Neutrophil (primary cell): ENCODE measurements at regions not wholly inside any gene's neighbourhood (a gene's known extent, or its start where the extent isn't known, plus 50 kb on each side); places are given as distances from the start of the nearest gene placed in this dataset.
"Not testable (repeated sequence)": the region's sequence is repeated elsewhere in the genome, so short reads cannot be mapped to it uniquely, and the experiment has no call there.

ENCODE experiments used
- H3K27ac ChIP-seq: fragments of 200-600 bp; sonication (generic); 2 replicates; pipeline ENCODE4 v1.5.1; 2016; ENCODE audit warnings: mild to moderate bottlenecking, moderate library complexity
- H3K27me3 ChIP-seq: fragments of 200-600 bp; sonication (generic); 2 replicates; pipeline ENCODE4 v1.6.0; 2016; ENCODE audit warnings: mild to moderate bottlenecking
- H3K36me3 ChIP-seq: fragments of 200-600 bp; sonication (generic); 2 replicates; pipeline ENCODE4 v1.5.1; 2017
- H3K4me1 ChIP-seq, 2 experiments: fragments of 200-600 bp in 1 of 2; sonication (generic) in 1 of 2; 1 replicate in 1 of 2; 2 replicates in 1 of 2; pipeline versions ENCODE4 v1.5.1 to v1.6.1; 2013 to 2016; ENCODE audit warnings: low read depth in 1 of 2, low read length in 1 of 2, mild to moderate bottlenecking in 1 of 2, moderate library complexity in 1 of 2; ENCODE audit not compliant: control insufficient read depth in 1 of 2, insufficient read depth in 1 of 2
- H3K4me3 ChIP-seq, 2 experiments: fragments of 200-600 bp in 1 of 2; sonication (generic) in 1 of 2; 1 replicate in 1 of 2; 2 replicates in 1 of 2; pipeline ENCODE4 v1.5.1; 2013 to 2016; ENCODE audit warnings: low read depth in 1 of 2, low read length in 1 of 2, mild to moderate bottlenecking in 1 of 2, moderate library complexity in 1 of 2
- H3K9me3 ChIP-seq: fragments of 200-600 bp; sonication (generic); 2 replicates; pipeline ENCODE4 v1.5.1; 2016
- TF ChIP-seq, protein P1 (sequence below): fragments of 200-600 bp; sonication (generic); IDR thresholded peaks from 2 replicates; pipeline ENCODE4 v1.5.1; 2016; ENCODE audit warnings: antibody characterized with exemption

DNA sequence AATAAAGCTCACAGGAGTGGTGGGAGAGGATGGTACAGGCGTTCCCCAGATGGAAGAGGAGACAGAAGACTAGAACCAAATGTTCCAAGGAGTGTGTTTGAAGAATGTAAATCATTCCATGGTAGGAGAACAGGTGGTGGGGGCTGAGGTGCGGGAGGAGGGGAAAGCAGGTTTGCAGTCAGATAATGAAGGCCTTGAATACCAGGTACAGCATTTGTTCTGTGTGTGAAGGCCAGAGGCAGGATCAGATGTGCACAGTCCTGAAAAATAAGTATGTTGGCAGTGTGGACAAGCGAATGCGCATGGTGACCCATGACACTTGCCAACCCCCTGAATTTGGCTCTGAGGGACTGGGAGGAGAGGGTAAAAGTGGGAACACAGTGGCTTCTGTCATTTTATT, 59.9 kb upstream of the ALDH1B1 start:
- no peak overlapping the region for H3K4me3 ChIP-seq
- H3K27me3 ChIP-seq, result no peaks in the 10 kb centered on the region
- no peaks in the 10 kb centered on the region for H3K9me3 ChIP-seq
- H3K4me1 ChIP-seq, result no peaks in the 10 kb centered on the region
- TF ChIP-seq, protein P1, sequence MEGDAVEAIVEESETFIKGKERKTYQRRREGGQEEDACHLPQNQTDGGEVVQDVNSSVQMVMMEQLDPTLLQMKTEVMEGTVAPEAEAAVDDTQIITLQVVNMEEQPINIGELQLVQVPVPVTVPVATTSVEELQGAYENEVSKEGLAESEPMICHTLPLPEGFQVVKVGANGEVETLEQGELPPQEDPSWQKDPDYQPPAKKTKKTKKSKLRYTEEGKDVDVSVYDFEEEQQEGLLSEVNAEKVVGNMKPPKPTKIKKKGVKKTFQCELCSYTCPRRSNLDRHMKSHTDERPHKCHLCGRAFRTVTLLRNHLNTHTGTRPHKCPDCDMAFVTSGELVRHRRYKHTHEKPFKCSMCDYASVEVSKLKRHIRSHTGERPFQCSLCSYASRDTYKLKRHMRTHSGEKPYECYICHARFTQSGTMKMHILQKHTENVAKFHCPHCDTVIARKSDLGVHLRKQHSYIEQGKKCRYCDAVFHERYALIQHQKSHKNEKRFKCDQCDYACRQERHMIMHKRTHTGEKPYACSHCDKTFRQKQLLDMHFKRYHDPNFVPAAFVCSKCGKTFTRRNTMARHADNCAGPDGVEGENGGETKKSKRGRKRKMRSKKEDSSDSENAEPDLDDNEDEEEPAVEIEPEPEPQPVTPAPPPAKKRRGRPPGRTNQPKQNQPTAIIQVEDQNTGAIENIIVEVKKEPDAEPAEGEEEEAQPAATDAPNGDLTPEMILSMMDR, result no peak
- no peak overlapping the region for H3K27ac ChIP-seq
- no peaks in the 10 kb centered on the region for H3K36me3 ChIP-seq

DNA sequence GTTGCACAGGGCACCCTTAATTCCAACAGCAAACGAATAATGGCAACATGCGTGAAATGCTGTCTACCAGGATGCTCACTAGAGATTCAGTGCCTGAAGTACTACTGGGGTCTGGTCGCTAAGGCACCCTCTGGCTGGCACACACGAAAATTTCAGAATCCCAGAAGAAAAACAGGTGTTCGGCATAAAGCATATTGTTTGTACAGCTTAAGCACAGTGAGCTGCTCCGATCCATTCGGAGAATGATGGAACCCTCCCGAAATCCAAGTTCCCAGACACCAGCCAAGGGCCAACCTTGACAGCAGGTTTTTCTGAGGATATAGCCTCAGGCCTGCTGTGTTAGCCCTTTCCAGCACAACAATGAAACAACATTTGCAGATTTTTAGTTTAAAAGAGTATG, 61.4 kb upstream of the ALDH1B1 start:
- Histone ChIP-seq H3K4me1 (no peaks in the 10 kb centered on the region), H3K36me3 (no peaks in the 10 kb centered on the region), H3K4me3 (no peak overlapping the region), H3K9me3 (no peaks in the 10 kb centered on the region), H3K27me3 (no peaks in the 10 kb centered on the region), H3K27ac (no peak overlapping the region)
- TF ChIP-seq, protein P1, result no peak

DNA sequence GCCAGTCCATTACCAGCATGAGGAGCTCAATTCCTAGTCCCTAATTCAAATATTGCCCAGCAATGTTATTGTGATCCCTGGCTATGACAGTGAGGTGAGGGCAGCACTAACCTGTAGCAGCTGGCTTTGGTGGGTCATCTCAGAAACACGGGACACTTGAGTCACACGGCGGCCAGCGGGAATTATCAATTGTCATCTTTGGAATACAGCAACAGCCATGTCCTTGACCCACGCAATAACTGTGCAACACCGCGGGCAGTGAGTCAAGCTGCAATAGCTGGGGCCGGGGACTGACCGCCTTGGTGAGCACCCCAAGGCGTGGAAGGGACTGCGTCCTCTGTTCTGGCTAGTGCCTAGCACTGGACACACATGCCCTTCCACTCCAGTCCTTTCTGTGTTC, 62.5 kb upstream of the ALDH1B1 start:
- no peaks in the 10 kb centered on the region for H3K9me3 ChIP-seq
- H3K4me1 ChIP-seq, result no peaks in the 10 kb centered on the region
- H3K27me3 ChIP-seq, result no peaks in the 10 kb centered on the region
- H3K4me3 ChIP-seq, result no peak overlapping the region
- no peaks in the 10 kb centered on the region for H3K36me3 ChIP-seq
- H3K27ac ChIP-seq, result no peak overlapping the region
- TF ChIP-seq, protein P1, result no peak

DNA sequence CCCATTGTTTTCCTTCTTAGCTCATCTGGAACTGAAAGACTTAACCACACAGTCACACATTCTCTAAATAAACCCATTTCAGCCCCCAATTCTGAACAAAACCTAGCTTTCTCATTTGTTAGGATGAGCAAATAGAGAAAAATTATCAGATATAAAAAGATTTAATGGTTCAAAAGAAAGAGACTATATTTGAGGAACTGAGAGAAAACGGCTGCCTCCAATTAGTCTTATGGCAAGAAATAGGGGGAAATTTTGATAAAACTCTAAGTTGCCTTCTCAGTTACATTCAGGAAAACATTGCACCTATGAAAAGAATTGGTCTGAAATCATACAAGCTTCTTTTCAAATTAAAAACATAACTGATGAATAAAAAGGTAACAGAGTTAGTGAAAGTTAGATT, 63.7 kb upstream of the ALDH1B1 start:
- H3K9me3 ChIP-seq, result no peaks in the 10 kb centered on the region
- no peak overlapping the region for H3K4me3 ChIP-seq
- H3K27me3 ChIP-seq, result no peaks in the 10 kb centered on the region
- TF ChIP-seq, protein P1, result no peak
- no peak overlapping the region for H3K27ac ChIP-seq
- no peaks in the 10 kb centered on the region for H3K36me3 ChIP-seq
- no peaks in the 10 kb centered on the region for H3K4me1 ChIP-seq

DNA sequence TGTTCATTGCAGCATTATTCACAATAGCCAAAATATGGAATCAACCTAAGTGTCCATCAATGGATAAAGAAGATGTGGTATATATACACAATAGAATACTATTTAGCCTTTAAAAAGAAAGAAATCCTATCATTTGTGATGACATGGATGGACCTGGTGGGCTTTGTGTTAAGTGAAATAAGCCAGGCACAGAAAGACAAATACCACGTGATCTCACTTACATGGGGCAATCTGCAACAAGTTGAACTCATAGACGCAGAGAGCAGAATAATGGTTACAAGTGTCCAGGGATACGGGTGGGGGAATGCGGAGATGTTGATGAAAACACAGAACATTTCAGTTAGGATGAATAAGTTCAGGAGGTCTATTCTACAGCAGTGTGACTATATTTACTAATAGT, 66.4 kb upstream of the ALDH1B1 start:
- peaks cover 6% of the 10 kb centered on the region for H3K27me3 ChIP-seq
- no peaks in the 10 kb centered on the region for H3K36me3 ChIP-seq
- no peak overlapping the region for H3K27ac ChIP-seq
- H3K4me1 ChIP-seq, result no peaks in the 10 kb centered on the region
- TF ChIP-seq, protein P1, result no peak
- no peak overlapping the region for H3K4me3 ChIP-seq
- no peaks in the 10 kb centered on the region for H3K9me3 ChIP-seq

DNA sequence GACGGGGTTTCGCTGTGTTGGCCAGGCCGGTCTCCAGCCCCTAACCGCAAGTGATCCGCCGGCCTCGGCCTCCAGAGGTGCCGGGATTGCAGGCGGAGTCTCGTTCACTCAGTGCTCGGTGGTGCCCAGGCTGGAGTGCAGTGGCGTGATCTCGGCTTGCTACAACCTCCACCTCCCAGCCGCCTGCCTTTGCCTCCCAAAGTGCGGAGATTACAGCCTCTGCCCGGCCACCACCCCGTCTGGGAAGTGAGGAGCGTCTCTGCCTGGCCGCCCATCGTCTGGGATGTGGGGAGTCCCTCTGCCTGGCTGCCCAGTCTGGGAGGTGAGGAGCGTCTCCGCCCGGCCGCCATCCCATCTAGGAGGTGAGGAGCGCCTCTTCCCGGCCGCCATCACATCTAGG, 68.3 kb upstream of the ALDH1B1 start:
- not testable (repeated sequence) for H3K4me1 ChIP-seq, H3K9me3 ChIP-seq, H3K4me3 ChIP-seq, H3K36me3 ChIP-seq, H3K27me3 ChIP-seq, H3K27ac ChIP-seq
